ENCODE measurements at regions not wholly inside any gene's neighbourhood (a gene's known extent, or its start where the extent isn't known, plus 50 kb on each side); places are given as distances from the start of the nearest gene placed in this dataset.

GRCh38 chr21:36554411-36555157 lies 74.7 kb upstream of the CLDN14 start:
- no peak for DNase-seq (ENCODE audit: low read depth, low spot score)

GRCh38 chr21:36555199-36555800 lies 75.4 kb upstream of the CLDN14 start:
- no peak for DNase-seq (ENCODE audit: low read depth, low spot score)

DNA sequence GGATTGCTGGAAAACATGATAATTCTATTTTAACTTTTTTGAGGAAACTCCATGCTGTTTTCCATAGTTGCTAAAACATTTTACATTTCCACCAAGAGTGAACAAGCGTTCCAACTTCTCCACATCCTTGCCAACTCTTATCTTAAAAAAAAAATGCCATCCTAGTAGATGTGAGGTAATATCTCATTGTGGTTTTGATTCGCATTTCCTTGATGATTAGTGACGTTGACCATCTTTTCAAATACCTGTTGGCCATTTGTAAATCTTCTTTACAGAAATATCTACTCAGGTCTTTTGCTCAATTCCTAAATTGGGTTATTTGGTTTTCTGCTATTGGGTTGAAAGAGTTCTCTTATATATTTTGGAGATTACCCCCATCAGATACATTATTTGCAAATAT lies 77.4 kb upstream of the CLDN14 start:
- no peak for DNase-seq (ENCODE audit: low read depth, low spot score)

- DNase-seq (ENCODE audit: low read depth, low spot score): no peak
Observed at GRCh38 chr21:36560933-36561575, 81.1 kb upstream of the CLDN14 start.

DNA sequence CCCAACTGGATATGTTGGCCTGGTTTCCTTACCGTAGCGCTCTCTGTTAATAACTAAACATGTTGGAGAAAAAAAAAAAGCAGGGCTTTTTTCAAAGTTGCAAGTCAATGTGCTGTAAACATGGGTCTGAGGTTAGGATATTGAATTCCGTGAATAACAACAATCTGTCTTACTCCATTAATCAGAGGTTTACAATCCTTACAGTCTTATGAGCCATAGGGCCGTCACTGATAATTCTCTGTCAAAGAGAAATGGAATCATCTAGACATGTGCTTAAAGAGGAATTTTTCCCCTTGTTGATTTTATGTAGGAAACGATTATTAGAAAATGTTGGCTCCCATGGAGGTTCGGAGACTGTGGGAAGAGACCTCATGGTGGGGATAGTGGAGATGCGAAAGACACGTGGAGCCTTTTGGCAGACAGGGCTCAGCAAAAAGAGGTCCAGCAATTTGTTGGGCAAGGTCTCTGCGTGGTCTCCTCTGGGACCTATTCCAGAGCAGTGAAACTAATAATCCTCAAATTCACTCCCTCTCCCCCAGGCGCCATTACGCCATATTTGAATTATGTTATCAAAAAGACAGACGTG lies 83.5 kb upstream of the CLDN14 start:
- DNase-seq (ENCODE audit: low read depth, low spot score): no peak

DNA sequence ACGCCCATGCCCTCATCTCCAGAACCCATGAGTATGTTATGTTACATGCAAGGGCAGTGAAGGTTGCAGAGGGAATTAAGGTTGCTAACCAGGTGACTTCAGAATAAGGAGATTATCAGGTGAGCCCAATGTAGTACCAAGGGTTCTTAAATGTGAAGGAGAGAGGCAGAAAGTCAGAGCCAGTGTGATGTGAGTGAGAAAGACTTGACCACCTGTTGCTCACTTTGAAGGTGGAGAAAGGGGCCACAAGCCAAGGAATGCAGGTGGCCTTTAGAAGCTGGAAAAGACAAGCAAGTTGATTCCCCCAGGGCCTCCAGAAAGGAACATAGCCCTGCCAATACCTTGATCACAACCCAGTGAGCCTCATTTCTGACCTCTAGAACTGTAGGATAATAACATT lies 84.7 kb upstream of the CLDN14 start:
- no peak for DNase-seq (ENCODE audit: low read depth, low spot score)

GRCh38 chr21:36565540-36565939 lies 85.6 kb upstream of the CLDN14 start:
- no peak for DNase-seq (ENCODE audit: low read depth, low spot score)

DNA sequence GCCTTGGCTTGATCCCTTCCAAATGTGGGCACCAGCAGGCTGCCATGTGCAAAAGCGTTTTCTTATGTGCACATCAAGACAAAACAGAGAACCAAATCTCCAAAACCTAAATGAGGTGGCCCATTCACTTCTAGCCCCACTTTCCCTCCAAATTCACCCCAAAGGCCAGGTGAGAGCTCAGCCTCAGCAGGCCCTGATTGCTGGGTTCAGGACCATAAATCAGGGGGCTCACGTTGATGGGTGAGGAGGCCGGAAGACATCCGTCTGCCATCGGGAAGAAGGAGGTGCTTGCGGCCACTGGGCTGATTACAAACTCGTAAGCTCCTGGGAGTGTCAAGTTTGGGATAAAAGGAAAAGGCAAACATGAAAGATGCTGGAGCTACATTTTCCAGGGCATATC lies 86.7 kb upstream of the CLDN14 start:
- no peak for DNase-seq (ENCODE audit: low read depth, low spot score)

DNA sequence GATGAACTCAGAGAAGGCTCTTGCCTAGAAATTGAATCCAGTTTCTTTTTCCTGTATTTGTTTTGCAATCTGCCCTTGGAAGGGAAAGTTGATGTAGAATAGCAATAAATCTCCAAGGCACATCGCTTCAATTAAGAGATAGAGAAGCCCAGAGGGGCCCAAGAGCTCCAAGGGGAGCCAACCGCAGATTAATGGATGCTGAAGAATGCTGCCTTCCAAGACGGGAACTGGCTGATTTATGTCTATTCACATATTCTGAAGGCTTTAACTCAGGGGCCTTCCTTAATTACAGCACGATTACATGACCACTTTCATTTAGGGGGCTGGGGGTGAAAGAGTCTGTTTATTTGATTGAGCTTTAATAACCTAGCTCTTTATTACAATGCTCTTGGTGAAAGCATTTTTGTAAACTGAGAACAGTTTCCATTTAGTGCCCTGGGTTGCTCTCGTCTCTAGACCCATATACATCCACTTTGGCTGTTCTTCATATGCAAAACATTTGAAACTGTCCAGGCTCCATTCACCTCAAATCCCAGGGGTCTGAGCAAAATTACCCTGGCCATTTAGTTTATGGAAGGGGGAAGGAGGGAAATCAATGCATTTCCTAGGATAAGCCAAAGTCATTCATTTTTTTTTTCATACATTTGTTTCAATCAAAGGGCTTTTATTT lies 87.4 kb upstream of the CLDN14 start:
- DNase-seq (ENCODE audit: low read depth, low spot score): no peak

DNA sequence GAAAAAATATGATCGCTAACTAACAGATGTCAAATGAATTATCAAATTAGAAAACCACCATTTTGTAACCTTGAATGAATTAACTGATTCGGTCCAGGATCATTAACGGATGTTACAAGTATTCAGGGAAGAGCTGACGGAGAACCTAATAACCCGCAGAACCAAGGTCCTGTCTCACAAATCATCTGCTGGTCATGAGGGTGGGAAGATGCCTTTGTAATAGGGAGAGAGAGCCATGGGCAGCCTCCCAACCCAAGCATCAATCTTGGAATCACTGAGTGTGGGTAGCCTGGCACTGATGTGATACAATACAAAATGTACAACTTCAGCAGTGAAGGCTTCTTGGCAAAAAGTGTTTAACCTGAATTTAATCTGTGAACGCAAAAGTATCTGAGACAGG lies 89.6 kb upstream of the CLDN14 start:
- no peak for DNase-seq (ENCODE audit: low read depth, low spot score)

- DNase-seq (ENCODE audit: low read depth, low spot score): no peak
Observed at GRCh38 chr21:36571556-36571955, 91.6 kb upstream of the CLDN14 start.

DNA sequence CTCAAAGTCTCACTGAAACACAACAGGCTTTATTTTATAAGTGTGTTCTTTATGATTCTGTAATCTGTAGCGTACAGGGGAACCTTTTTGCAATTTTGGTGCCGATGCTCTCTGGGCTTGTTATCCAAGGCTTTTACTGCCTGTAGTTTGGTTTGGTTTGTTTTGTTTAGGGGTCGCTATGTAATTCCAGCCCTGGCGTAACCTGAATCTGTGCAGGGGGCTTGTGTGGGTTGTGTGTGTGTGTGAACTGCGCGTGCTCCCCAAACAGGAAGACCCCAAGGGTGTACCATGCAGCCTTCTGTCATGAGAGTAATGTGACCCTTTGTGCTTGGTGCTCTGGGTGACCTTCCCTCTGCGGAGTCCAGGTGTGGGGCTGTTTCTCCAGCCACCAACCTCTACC lies 92.1 kb upstream of the CLDN14 start:
- DNase-seq (ENCODE audit: low read depth, low spot score): no peak

DNA sequence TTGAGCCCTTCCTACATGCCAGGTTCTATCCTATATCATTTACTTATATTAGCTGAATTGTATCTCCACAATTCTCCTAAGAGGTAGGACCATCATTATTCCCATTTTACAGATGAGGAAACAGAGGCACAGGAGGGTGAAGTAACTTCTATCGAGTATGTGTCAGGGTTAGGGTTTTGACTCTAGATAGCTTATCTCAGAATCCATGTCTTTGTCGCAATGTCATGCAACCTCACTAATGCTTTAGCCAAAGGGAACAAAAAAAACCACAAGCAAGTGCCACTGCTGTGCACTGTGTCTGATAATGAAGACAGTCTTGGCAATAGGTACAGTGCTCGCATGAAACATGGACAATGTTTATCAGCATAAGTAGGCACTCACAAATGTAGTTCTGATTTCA lies 95.4 kb upstream of the CLDN14 start:
- DNase-seq (ENCODE audit: low read depth, low spot score): no peak

DNA sequence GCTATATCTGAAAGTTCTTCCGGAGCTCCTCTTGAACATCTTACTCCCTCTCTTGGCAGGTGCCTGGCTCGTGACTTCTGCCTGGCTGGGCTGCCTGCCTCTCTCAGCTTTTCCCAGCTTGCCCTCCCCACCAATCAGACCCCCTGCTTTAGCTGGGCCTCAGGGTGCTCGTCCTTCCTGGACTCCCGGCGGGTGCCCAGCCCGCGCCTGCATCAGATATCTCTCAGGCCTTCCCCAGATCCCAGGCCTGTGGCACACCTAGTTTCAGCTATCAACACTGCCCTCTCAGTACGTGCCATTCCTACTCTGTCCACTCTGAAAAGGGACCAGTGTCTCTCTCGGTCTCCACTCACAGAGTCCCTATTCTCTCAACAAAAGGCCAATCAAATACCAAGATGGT lies 96.5 kb upstream of the CLDN14 start:
- no peak for DNase-seq (ENCODE audit: low read depth, low spot score)

- DNase-seq (ENCODE audit: low read depth, low spot score): no peak
Observed at GRCh38 chr21:36579898-36580297, 100.0 kb upstream of the CLDN14 start.

GRCh38 chr21:36582271-36582670 lies 102.3 kb upstream of the CLDN14 start:
- DNase-seq (ENCODE audit: low read depth, low spot score): no peak

DNA sequence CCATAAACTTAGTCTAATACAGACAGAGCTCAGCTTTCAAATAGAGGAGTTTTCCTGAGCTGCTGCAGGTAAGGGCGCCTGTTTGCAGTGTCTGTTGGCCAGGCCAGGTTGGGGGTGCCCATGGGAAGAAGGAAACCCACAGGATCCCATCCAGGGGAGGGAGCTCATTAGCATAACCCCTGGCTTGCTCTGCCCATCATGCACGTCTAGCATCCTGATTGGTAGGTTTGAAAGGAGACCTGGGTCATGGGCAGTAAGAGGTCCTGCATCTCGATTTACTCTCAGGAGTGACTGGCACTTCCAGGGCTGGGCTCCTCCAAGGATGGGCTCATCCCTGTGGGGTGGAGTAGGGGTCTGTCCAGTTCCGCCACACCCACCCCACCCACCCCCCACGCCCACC lies 103.7 kb upstream of the CLDN14 start:
- DNase-seq (ENCODE audit: low read depth, low spot score): no peak

DNA sequence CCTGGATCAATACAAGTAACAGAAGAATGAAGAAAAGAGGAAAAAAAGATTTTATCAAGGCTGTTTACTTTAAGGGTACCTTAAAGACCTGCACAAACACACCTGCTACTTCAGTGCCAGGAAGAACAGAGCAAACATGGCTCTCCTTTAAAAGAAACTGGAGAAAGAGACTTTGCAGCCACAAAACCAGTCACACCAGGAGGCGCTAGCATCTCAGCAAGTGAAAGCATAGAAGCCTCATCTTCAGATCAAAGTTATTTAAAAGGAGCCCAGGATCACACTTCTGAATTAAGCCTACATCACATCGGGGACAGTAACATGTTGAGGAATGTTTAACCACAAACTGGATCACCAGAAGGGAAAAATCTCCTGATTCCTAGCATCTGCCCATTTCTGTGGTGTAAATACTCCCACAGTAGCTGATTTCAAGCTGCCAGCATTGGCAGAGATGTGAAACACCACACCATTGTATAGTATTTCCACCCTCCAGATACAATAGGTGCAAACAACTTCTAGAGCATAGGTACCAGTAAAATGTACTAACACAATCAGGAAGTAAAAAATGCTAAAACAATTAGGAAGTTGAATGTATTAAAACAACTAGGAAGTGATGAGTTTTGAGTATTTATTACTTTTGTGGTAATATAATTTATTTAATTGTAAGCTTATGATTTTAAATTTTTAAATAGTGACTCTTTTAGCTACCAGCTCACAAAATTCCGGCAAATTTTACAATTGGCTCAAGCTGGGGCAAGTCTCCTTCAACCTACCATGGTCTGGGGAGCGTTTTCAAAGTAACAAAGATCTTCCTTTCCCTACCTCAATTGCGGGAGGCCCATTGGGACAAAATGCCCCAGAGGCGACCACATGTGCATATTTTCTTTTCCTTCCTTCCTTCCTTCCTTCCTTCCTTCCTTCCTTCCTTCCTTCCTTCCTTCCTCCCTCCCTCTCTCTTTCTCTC lies 105.3 kb upstream of the CLDN14 start:
- DNase-seq (ENCODE audit: low read depth, low spot score): no peak

- no peak for DNase-seq (ENCODE audit: low read depth, low spot score)
Observed at GRCh38 chr21:36587388-36587787, 107.5 kb upstream of the CLDN14 start.

DNA sequence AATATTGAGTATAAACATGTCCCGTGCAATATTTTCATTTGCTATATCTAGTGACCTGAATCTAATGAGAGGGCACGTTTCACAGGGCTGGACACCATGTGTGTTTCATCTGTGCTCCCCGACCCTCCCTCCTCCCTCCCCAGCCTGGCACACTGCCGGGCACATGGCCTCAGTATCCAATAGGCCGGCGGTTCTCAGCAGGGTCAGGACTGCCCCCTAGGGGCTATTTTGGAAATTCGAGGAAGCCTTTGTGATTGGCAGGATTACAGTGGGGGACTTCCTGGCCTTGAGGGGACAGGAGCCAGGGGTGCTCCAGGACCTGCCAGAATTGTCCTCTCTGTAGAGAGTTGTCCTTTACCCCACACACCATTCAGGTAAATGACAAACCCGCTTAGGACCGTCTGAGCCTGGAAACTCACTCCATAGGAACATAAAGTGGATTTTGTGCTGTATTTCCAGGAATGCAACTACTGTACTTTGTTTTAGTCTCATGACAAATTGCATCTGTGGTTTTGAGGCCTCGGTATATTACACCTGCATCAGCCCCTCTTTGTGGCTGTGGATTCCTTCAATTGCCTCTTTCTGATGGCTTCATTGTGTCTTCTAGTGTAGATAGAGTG lies 109.5 kb upstream of the SIM2 start:
- DNase-seq (ENCODE audit: low read depth, low spot score): no peak

All from smooth muscle cell of the brain vasculature (primary cell).